GM23338 (cell line): ENCODE measurements at regions not wholly inside any gene's neighbourhood (a gene's known extent, or its start where the extent isn't known, plus 50 kb on each side); places are given as distances from the start of the nearest gene placed in this dataset.

Source experiments
- ATAC-seq: fragments of 200-7000 bp; cut with Tn5 transposase; 3 replicates; pipeline ENCODE4 v1.9.1; 2020
- DNase-seq: peaks from one replicate; pipeline ENCODE4 v3.0.0-alpha.2; 2015; ENCODE audit warnings: low spot score
- H2AFZ ChIP-seq: fragments of 200-600 bp; sonication (generic); 2 replicates; pipeline ENCODE4 v1.8.0; 2016; ENCODE audit warnings: antibody characterized with exemption, mild to moderate bottlenecking, moderate library complexity
- H3F3A ChIP-seq: fragments of 200-600 bp; sonication (generic); replicated peaks from 2 replicates; pipeline ENCODE4 v1.8.0; 2017; ENCODE audit warnings: antibody characterized with exemption, mixed run types, low read depth
- H3K27ac ChIP-seq: fragments of 200-600 bp; sonication (generic); 2 replicates; pipeline ENCODE4 v1.6.1; 2016; ENCODE audit warnings: low read depth
- H3K27me3 ChIP-seq: fragments of 200-600 bp; sonication (generic); 2 replicates; pipeline ENCODE4 v1.8.0; 2016; ENCODE audit warnings: mild to moderate bottlenecking, mixed run types, moderate library complexity; ENCODE audit not compliant: insufficient read depth
- H3K36me3 ChIP-seq: fragments of 200-600 bp; sonication (generic); 2 replicates; pipeline ENCODE4 v1.8.0; 2016; ENCODE audit warnings: mild to moderate bottlenecking; ENCODE audit not compliant: insufficient read depth
- H3K4me1 ChIP-seq: fragments of 200-600 bp; sonication (generic); 2 replicates; pipeline ENCODE4 v1.8.0; 2016; ENCODE audit warnings: mild to moderate bottlenecking, moderate library complexity; ENCODE audit not compliant: insufficient read depth
- H3K4me2 ChIP-seq: fragments of 200-600 bp; sonication (generic); 2 replicates; pipeline ENCODE4 v1.7.1; 2017; ENCODE audit warnings: mixed run types
- H3K4me3 ChIP-seq: fragments of 200-600 bp; sonication (generic); 2 replicates; pipeline ENCODE4 v1.6.1; 2016; ENCODE audit warnings: mixed run types
- H3K79me2 ChIP-seq: fragments of 200-600 bp; sonication (generic); replicated peaks from 2 replicates; pipeline ENCODE4 v1.8.0; 2017; ENCODE audit warnings: mild to moderate bottlenecking; ENCODE audit not compliant: insufficient read depth
- H3K9me2 ChIP-seq: fragments of 200-600 bp; sonication (generic); 2 replicates; pipeline ENCODE4 v1.8.0; 2017; ENCODE audit not compliant: insufficient read depth
- H4K20me1 ChIP-seq: fragments of 200-600 bp; sonication (generic); replicated peaks from 2 replicates; pipeline ENCODE4 v1.8.0; 2017; ENCODE audit warnings: mild to moderate bottlenecking; ENCODE audit not compliant: insufficient read depth
- H3K27ac Mint-ChIP-seq: 2 replicates; pipeline ENCODE4 v1.8.0; 2020; ENCODE audit warnings: inconsistent platforms, mild to moderate bottlenecking, moderate library complexity, mixed read lengths
- H3K27me3 Mint-ChIP-seq: 3 replicates; pipeline ENCODE4 v1.8.0; 2022; ENCODE audit warnings: low read depth, mild to moderate bottlenecking, moderate library complexity, mixed read lengths, inconsistent platforms; ENCODE audit not compliant: insufficient read depth, poor library complexity
- H3K36me3 Mint-ChIP-seq: 3 replicates; pipeline ENCODE4 v1.8.0; 2021; ENCODE audit warnings: low read depth, mild to moderate bottlenecking, inconsistent platforms, moderate library complexity, mixed read lengths
- H3K4me1 Mint-ChIP-seq: 3 replicates; pipeline ENCODE4 v1.8.0; 2020; ENCODE audit warnings: mild to moderate bottlenecking, inconsistent platforms, mixed read lengths
- H3K4me3 Mint-ChIP-seq: 3 replicates; pipeline ENCODE4 v1.8.0; 2021; ENCODE audit warnings: moderate library complexity, mild to moderate bottlenecking, inconsistent platforms, mixed read lengths
- H3K9me3 Mint-ChIP-seq: 3 replicates; pipeline ENCODE4 v1.8.0; 2020; ENCODE audit warnings: moderate library complexity, mild to moderate bottlenecking, inconsistent platforms, mixed read lengths
- CREB1 ChIP-seq: fragments of 250-450 bp; sonication (Bioruptor Pico); IDR thresholded peaks from 2 replicates; pipeline ENCODE4 v1.5.0; 2020; ENCODE audit warnings: low read depth, mild to moderate bottlenecking, moderate library complexity
- CTCF ChIP-seq, 2 experiments: fragments of 200-600 bp in 1 of 2; sonication (generic) in 1 of 2; conservative IDR thresholded peaks; 2 replicates each; pipeline versions ENCODE4 v1.5.1 to v1.6.1; 2016 to 2017; ENCODE audit warnings: antibody characterized with exemption in 2 of 2, low read depth in 2 of 2, mild to moderate bottlenecking in 2 of 2, moderate library complexity in 1 of 2
- ETS1 ChIP-seq: IDR thresholded peaks from 2 replicates; pipeline ENCODE4 v1.6.1; 2016; ENCODE audit warnings: antibody characterized with exemption
- EZH2 ChIP-seq: fragments of 200-600 bp; sonication (generic); IDR thresholded peaks from one replicate; pipeline ENCODE4 v1.8.0; 2017; ENCODE audit warnings: antibody characterized with exemption, mild to moderate bottlenecking, low read depth; ENCODE audit not compliant: unreplicated experiment
- EZH2phosphoT487 ChIP-seq: fragments of 200-600 bp; sonication (generic); IDR thresholded peaks from one replicate; pipeline ENCODE4 v1.8.1; 2018; ENCODE audit warnings: antibody characterized with exemption; ENCODE audit not compliant: unreplicated experiment
- JUNB ChIP-seq: IDR thresholded peaks from one replicate; pipeline ENCODE4 v1.6.1; 2016; ENCODE audit warnings: antibody characterized with exemption; ENCODE audit not compliant: unreplicated experiment
- NANOG ChIP-seq: IDR thresholded peaks from 2 replicates; pipeline ENCODE4 v1.6.1; 2016; ENCODE audit warnings: antibody characterized with exemption, borderline replicate concordance
- POLR2AphosphoS5 ChIP-seq: IDR thresholded peaks from 2 replicates; pipeline ENCODE4 v1.6.1; 2016; ENCODE audit warnings: antibody characterized with exemption, low read depth
- REST ChIP-seq: IDR thresholded peaks from one replicate; pipeline ENCODE4 v1.6.1; 2018; ENCODE audit warnings: antibody characterized with exemption; ENCODE audit not compliant: unreplicated experiment
- STAT1 ChIP-seq: IDR thresholded peaks from one replicate; pipeline ENCODE4 v1.6.1; 2016; ENCODE audit warnings: antibody characterized with exemption; ENCODE audit not compliant: unreplicated experiment
- ZNF114 ChIP-seq: fragments of 250-450 bp; sonication (Bioruptor Pico); IDR thresholded peaks from 2 replicates; pipeline ENCODE4 v1.5.0; 2020; ENCODE audit warnings: mild to moderate bottlenecking, moderate library complexity
- ZNF331 ChIP-seq: fragments of 250-450 bp; sonication (Bioruptor Pico); IDR thresholded peaks from 2 replicates; pipeline ENCODE4 v1.5.0; 2020; ENCODE audit warnings: low read depth, mild to moderate bottlenecking, moderate library complexity
- ZNF462 ChIP-seq: fragments of 250-450 bp; sonication (Bioruptor Pico); IDR thresholded peaks from 2 replicates; pipeline ENCODE4 v1.5.0; 2020; ENCODE audit warnings: mild to moderate bottlenecking, moderate library complexity

- peak overlapping the region; percentile 69 for H3K27ac Mint-ChIP-seq
- Histone ChIP-seq H2AFZ (peak overlapping the region; percentile 35; the same call in 1 of the 2 replicates), H3K27ac (no peak overlapping the region)
These were observed 699.0 kb downstream of the MAT2B start for GRCh38 chr5:164204338-164204946.

More at GRCh38 chr5:164204338-164204946, 699.0 kb downstream of the MAT2B start:
- Mint-ChIP-seq H3K27me3 (no peaks in the 10 kb centered on the region), H3K36me3 (no peaks in the 10 kb centered on the region), H3K4me3 (no peak overlapping the region), H3K9me3 (no peaks in the 10 kb centered on the region; the same call in 2 of the 3 replicates), H3K4me1 (peaks cover 13% of the 10 kb centered on the region; the same call in 2 of the 3 replicates)
- Histone ChIP-seq H3K4me2 (no peak overlapping the region), H3K27me3 (no peaks in the 10 kb centered on the region), H3K9me2 (no peaks in the 10 kb centered on the region), H3K4me1 (no peaks in the 10 kb centered on the region), H3K36me3 (no peaks in the 10 kb centered on the region), H3F3A (no peaks in the 10 kb centered on the region), H3K79me2 (no peaks in the 10 kb centered on the region), H3K4me3 (no peak overlapping the region), H4K20me1 (no peaks in the 10 kb centered on the region)
- TF ChIP-seq ZNF462 (CRISPR knock-in tag) (no peak), ETS1 (no peak), STAT1 (no peak), ZNF331 (CRISPR knock-in tag) (no peak), EZH2 (no peak), REST (no peak), EZH2phosphoT487 (no peak), CTCF (conservative IDR thresholded peaks at IDR 0.05; ENCODE audit: low read depth in 2 of 2) (no peak), JUNB (no peak), POLR2AphosphoS5 (no peak), ZNF114 (CRISPR knock-in tag) (no peak), NANOG (no peak), CREB1 (CRISPR knock-in tag) (no peak)
- ATAC-seq (no peak), DNase-seq (no peak)
